Liver (tissue), 8 donors: ENCODE measurements at regions not wholly inside any gene's neighbourhood (a gene's known extent, or its start where the extent isn't known, plus 50 kb on each side); places are given as distances from the start of the nearest gene placed in this dataset.

ENCODE experiments used
- DNase-seq: peaks from one replicate; pipeline ENCODE4 v3.0.0-alpha.2; 2017; ENCODE audit warnings: low spot score
- H3K27ac ChIP-seq, 2 donors: one replicate each; pipeline ENCODE4 v1.7.0; 2013; ENCODE audit warnings: inconsistent platforms in 2 of 2, low read length in 2 of 2, control low read depth in 1 of 2, low read depth in 1 of 2, mild to moderate bottlenecking in 1 of 2
- H3K27me3 ChIP-seq, 4 donors: one replicate each; pipeline versions ENCODE4 v1.6.1 to v1.7.0; 2013; ENCODE audit warnings: low read length in 3 of 4, inconsistent platforms in 1 of 4, mild to moderate bottlenecking in 1 of 4, moderate library complexity in 1 of 4; ENCODE audit not compliant: control insufficient read depth in 4 of 4, insufficient read depth in 4 of 4
- H3K36me3 ChIP-seq, 4 donors: one replicate each; pipeline versions ENCODE4 v1.6.1 to v1.7.0; 2013; ENCODE audit warnings: low read length in 3 of 4, mild to moderate bottlenecking in 3 of 4, low read depth in 1 of 4, moderate library complexity in 1 of 4; ENCODE audit not compliant: control insufficient read depth in 4 of 4, insufficient read depth in 3 of 4
- H3K4me1 ChIP-seq, 4 donors: one replicate each; pipeline versions ENCODE4 v1.6.1 to v1.7.0; 2013; ENCODE audit warnings: low read length in 3 of 4, mild to moderate bottlenecking in 3 of 4, moderate library complexity in 1 of 4; ENCODE audit not compliant: control insufficient read depth in 4 of 4, insufficient read depth in 4 of 4
- H3K4me3 ChIP-seq, 3 donors: one replicate each; pipeline versions ENCODE4 v1.6.1 to v1.7.0; 2013; ENCODE audit warnings: low read length in 3 of 3, control low read depth in 1 of 3, low read depth in 1 of 3, mild to moderate bottlenecking in 1 of 3
- H3K9ac ChIP-seq, 2 donors: one replicate each; pipeline ENCODE4 v1.7.0; 2013; ENCODE audit warnings: low read length in 2 of 2, mild to moderate bottlenecking in 2 of 2, moderate library complexity in 2 of 2, control low read depth in 1 of 2, low read depth in 1 of 2
- H3K9me3 ChIP-seq, 4 donors: one replicate each; pipeline versions ENCODE4 v1.6.1 to v1.7.0; 2013; ENCODE audit warnings: low read length in 3 of 4; ENCODE audit not compliant: control insufficient read depth in 4 of 4
- ATF3 ChIP-seq: IDR thresholded peaks from 2 replicates; pipeline ENCODE4 v1.6.1; 2016; ENCODE audit warnings: antibody characterized with exemption
- EGR1 ChIP-seq, 2 donors: IDR thresholded peaks; 2 replicates each; pipeline ENCODE4 v1.6.1; 2016 to 2018; ENCODE audit warnings: antibody characterized with exemption in 2 of 2, low read depth in 2 of 2
- FOXA1 ChIP-seq: IDR thresholded peaks from 2 replicates; pipeline ENCODE4 v1.6.1; 2016; ENCODE audit warnings: antibody characterized with exemption
- FOXA2 ChIP-seq: IDR thresholded peaks from 2 replicates; pipeline ENCODE4 v1.6.1; 2016; ENCODE audit warnings: antibody characterized with exemption
- HNF4G ChIP-seq: IDR thresholded peaks from 2 replicates; pipeline ENCODE4 v1.6.1; 2016; ENCODE audit warnings: antibody characterized with exemption
- JUND ChIP-seq, 2 donors: IDR thresholded peaks; 2 replicates each; pipeline ENCODE4 v1.6.1; 2016; ENCODE audit warnings: antibody characterized with exemption in 2 of 2
- NR2F2 ChIP-seq: IDR thresholded peaks from 2 replicates; pipeline ENCODE4 v1.6.1; 2016; ENCODE audit warnings: antibody characterized with exemption
- RXRA ChIP-seq, 2 donors: IDR thresholded peaks; 2 replicates each; pipeline ENCODE4 v1.6.1; 2017 to 2018; ENCODE audit warnings: antibody characterized with exemption in 2 of 2, mild to moderate bottlenecking in 1 of 2
- SP1 ChIP-seq: IDR thresholded peaks from 2 replicates; pipeline ENCODE4 v1.6.1; 2018; ENCODE audit warnings: antibody characterized with exemption, mild to moderate bottlenecking
- WGBS: extraction: QIAGEN DNeasy Blood & Tissue Kit; methylation state at CpG from one replicate; pipeline ENCODE4 v1.1.7; 2013; 5-methylcytosine and 5-hydroxymethylcytosine counted together
- TF ChIP-seq, protein P1 (sequence below): IDR thresholded peaks from 2 replicates; pipeline ENCODE4 v1.6.1; 2016; ENCODE audit warnings: antibody characterized with exemption
- TF ChIP-seq, protein P2 (sequence below): fragments of 150-350 bp; IDR thresholded peaks from 2 replicates; pipeline ENCODE4 v1.5.1; 2017; ENCODE audit warnings: improper control_type of control experiment, low read depth, low read length; ENCODE audit not compliant: missing input control
- TF ChIP-seq, protein P3 (sequence below): IDR thresholded peaks from 2 replicates; pipeline ENCODE4 v1.6.1; 2016; ENCODE audit warnings: antibody characterized with exemption
- TF ChIP-seq, protein P4 (sequence below): IDR thresholded peaks from 2 replicates; pipeline ENCODE4 v1.6.1; 2016; ENCODE audit warnings: antibody characterized with exemption, mild to moderate bottlenecking
- donor health status: healthy.
- donor health status: healthy.
- donor health status: healthy.
- donor health status: healthy.
- donor health status: healthy.

DNA sequence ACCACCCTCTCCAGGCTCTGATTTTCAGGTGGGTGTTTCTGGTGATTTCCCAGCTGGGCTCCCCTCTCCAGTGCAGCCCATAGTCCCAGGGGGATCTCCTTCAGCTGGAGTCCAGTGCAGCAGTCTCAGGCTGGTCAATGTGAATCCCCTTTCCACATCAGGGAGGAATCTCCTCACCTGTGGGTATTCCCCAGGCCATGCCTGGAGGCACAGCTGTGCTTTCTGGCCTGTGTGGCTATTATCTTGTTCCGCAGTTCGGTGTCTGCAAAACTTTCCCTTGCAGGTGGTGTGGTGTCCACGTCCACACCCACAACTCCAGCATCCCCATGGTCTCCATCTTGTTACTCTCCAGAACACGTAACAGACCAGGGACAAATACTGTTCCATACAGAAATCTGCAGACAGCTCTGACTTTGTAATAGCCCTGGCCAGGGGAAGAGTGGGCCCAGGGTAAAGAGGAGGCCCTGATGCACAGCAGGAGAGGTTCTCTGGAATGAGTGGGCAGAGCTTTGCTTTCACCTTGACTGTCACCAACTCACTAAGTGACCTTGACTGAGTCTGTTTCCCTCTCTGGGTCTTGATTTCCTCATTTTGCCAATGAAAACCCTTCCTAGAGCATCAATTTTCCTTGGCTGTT, 183.2 kb downstream of the CSNK2A3 start (continued):
- TF ChIP-seq, protein P1, sequence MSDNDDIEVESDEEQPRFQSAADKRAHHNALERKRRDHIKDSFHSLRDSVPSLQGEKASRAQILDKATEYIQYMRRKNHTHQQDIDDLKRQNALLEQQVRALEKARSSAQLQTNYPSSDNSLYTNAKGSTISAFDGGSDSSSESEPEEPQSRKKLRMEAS = no peak
- no peak for TF ChIP-seq ATF3
- TF ChIP-seq, protein P2, sequence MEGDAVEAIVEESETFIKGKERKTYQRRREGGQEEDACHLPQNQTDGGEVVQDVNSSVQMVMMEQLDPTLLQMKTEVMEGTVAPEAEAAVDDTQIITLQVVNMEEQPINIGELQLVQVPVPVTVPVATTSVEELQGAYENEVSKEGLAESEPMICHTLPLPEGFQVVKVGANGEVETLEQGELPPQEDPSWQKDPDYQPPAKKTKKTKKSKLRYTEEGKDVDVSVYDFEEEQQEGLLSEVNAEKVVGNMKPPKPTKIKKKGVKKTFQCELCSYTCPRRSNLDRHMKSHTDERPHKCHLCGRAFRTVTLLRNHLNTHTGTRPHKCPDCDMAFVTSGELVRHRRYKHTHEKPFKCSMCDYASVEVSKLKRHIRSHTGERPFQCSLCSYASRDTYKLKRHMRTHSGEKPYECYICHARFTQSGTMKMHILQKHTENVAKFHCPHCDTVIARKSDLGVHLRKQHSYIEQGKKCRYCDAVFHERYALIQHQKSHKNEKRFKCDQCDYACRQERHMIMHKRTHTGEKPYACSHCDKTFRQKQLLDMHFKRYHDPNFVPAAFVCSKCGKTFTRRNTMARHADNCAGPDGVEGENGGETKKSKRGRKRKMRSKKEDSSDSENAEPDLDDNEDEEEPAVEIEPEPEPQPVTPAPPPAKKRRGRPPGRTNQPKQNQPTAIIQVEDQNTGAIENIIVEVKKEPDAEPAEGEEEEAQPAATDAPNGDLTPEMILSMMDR = no peak

DNA sequence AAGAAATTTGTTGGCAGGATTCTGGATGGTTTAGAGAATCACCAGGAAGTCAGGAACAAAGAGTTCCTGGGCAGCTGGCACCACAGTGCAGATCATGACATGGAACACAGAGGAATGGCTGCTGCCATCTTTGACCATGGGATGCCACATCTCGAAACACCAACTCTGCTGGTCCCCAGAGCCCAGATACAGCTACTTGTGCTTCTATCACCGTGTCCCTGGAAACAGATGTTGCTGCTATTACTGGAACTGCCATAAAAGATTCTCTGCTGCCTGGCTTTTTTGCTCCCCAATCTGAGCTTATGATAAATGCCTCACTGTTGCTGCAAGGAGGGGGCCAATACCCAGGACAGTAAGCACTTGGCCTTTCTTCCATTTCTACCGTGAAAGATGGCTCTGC, 185.2 kb downstream of the CSNK2A3 start:
- Histone ChIP-seq H3K27ac (no peak overlapping the region), H3K36me3 (no peaks in the 10 kb centered on the region), H3K27me3 (no peaks in the 10 kb centered on the region), H3K4me3 (no peak overlapping the region), H3K9me3 (no peaks in the 10 kb centered on the region), H3K9ac (no peak overlapping the region), H3K4me1 (no peaks in the 10 kb centered on the region)
- no peak for DNase-seq
- TF ChIP-seq FOXA2 (no peak), RXRA (IDR thresholded peaks at IDR 0.05) (no peak), JUND (IDR thresholded peaks at IDR 0.05) (no peak), NR2F2 (no peak), HNF4G (no peak), SP1 (no peak), EGR1 (IDR thresholded peaks at IDR 0.05; ENCODE audit: low read depth in 2 of 2) (no peak), FOXA1 (no peak), ATF3 (no peak)
- TF ChIP-seq, protein P2 = no peak
- TF ChIP-seq, protein P3, sequence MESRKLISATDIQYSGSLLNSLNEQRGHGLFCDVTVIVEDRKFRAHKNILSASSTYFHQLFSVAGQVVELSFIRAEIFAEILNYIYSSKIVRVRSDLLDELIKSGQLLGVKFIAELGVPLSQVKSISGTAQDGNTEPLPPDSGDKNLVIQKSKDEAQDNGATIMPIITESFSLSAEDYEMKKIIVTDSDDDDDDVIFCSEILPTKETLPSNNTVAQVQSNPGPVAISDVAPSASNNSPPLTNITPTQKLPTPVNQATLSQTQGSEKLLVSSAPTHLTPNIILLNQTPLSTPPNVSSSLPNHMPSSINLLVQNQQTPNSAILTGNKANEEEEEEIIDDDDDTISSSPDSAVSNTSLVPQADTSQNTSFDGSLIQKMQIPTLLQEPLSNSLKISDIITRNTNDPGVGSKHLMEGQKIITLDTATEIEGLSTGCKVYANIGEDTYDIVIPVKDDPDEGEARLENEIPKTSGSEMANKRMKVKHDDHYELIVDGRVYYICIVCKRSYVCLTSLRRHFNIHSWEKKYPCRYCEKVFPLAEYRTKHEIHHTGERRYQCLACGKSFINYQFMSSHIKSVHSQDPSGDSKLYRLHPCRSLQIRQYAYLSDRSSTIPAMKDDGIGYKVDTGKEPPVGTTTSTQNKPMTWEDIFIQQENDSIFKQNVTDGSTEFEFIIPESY = no peak
- TF ChIP-seq, protein P4, sequence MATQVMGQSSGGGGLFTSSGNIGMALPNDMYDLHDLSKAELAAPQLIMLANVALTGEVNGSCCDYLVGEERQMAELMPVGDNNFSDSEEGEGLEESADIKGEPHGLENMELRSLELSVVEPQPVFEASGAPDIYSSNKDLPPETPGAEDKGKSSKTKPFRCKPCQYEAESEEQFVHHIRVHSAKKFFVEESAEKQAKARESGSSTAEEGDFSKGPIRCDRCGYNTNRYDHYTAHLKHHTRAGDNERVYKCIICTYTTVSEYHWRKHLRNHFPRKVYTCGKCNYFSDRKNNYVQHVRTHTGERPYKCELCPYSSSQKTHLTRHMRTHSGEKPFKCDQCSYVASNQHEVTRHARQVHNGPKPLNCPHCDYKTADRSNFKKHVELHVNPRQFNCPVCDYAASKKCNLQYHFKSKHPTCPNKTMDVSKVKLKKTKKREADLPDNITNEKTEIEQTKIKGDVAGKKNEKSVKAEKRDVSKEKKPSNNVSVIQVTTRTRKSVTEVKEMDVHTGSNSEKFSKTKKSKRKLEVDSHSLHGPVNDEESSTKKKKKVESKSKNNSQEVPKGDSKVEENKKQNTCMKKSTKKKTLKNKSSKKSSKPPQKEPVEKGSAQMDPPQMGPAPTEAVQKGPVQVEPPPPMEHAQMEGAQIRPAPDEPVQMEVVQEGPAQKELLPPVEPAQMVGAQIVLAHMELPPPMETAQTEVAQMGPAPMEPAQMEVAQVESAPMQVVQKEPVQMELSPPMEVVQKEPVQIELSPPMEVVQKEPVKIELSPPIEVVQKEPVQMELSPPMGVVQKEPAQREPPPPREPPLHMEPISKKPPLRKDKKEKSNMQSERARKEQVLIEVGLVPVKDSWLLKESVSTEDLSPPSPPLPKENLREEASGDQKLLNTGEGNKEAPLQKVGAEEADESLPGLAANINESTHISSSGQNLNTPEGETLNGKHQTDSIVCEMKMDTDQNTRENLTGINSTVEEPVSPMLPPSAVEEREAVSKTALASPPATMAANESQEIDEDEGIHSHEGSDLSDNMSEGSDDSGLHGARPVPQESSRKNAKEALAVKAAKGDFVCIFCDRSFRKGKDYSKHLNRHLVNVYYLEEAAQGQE = no peak
- WGBS = 55% methylated on average over 3 of the region's 3 CpGs
